Kidney epithelial cell (primary cell): ENCODE measurements at regions not wholly inside any gene's neighbourhood (a gene's known extent, or its start where the extent isn't known, plus 50 kb on each side); places are given as distances from the start of the nearest gene placed in this dataset.

ENCODE experiments used
- DNase-seq: peaks from one replicate; pipeline ENCODE4 v3.0.0-alpha.2; 2010; ENCODE audit warnings: low read depth
- H3K27me3 ChIP-seq: 2 replicates; pipeline ENCODE4 v1.6.0; 2011; ENCODE audit warnings: low read length; ENCODE audit not compliant: control insufficient read depth, insufficient read depth
- H3K36me3 ChIP-seq: 2 replicates; pipeline ENCODE4 v1.5.1; 2011; ENCODE audit warnings: low read length; ENCODE audit not compliant: control insufficient read depth, insufficient read depth
- H3K4me3 ChIP-seq: 2 replicates; pipeline ENCODE4 v1.5.1; 2011; ENCODE audit warnings: low read depth, mild to moderate bottlenecking, control low read depth, low read length
- TF ChIP-seq, protein P1 (sequence below): IDR thresholded peaks from 2 replicates; pipeline ENCODE4 v1.5.1; 2011; ENCODE audit warnings: mild to moderate bottlenecking, moderate library complexity, low read length, control low read depth, inconsistent platforms; ENCODE audit not compliant: insufficient read depth, poor library complexity, severe bottlenecking

DNA sequence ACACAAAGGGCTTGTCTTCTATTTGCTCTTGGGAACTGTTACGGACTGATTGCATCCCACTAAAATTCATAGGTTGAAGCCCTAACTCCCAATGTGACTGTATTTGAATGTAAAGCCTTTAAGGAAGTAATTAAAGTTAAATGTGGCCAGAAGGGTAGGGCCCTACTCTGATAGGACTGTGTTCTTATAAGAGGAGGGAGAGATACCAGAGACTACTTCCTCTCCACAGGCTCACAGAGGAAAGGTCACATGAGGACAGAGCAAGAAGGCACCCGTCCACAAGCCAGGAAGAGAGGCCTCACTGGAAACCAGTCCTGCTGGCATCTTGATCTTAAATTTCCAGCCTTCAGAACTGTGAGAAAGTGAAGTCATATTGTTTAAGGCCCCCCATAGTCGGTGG is 211.9 kb downstream of the CDH26 start:
- no peak for DNase-seq
- H3K36me3 ChIP-seq = no peaks in the 10 kb centered on the region

GRCh38 chr20:60171313-60171712 is 213.1 kb downstream of the CDH26 start:
- Histone ChIP-seq H3K4me3 (no peak overlapping the region), H3K36me3 (no peaks in the 10 kb centered on the region), H3K27me3 (no peaks in the 10 kb centered on the region)
- no peak for DNase-seq
- TF ChIP-seq, protein P1, sequence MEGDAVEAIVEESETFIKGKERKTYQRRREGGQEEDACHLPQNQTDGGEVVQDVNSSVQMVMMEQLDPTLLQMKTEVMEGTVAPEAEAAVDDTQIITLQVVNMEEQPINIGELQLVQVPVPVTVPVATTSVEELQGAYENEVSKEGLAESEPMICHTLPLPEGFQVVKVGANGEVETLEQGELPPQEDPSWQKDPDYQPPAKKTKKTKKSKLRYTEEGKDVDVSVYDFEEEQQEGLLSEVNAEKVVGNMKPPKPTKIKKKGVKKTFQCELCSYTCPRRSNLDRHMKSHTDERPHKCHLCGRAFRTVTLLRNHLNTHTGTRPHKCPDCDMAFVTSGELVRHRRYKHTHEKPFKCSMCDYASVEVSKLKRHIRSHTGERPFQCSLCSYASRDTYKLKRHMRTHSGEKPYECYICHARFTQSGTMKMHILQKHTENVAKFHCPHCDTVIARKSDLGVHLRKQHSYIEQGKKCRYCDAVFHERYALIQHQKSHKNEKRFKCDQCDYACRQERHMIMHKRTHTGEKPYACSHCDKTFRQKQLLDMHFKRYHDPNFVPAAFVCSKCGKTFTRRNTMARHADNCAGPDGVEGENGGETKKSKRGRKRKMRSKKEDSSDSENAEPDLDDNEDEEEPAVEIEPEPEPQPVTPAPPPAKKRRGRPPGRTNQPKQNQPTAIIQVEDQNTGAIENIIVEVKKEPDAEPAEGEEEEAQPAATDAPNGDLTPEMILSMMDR = no peak

More for the DNA sequence above, 211.9 kb downstream of the CDH26 start:
- no peak overlapping the region for H3K4me3 ChIP-seq
- H3K27me3 ChIP-seq = no peaks in the 10 kb centered on the region
- TF ChIP-seq, protein P1 = no peak

- no peaks in the 10 kb centered on the region for H3K27me3 ChIP-seq
- H3K4me3 ChIP-seq = no peak overlapping the region
- TF ChIP-seq, protein P1 = no peak
- DNase-seq = no peak
- no peaks in the 10 kb centered on the region for H3K36me3 ChIP-seq
Observed at GRCh38 chr20:60171738-60172137, 213.5 kb downstream of the CDH26 start.

DNA sequence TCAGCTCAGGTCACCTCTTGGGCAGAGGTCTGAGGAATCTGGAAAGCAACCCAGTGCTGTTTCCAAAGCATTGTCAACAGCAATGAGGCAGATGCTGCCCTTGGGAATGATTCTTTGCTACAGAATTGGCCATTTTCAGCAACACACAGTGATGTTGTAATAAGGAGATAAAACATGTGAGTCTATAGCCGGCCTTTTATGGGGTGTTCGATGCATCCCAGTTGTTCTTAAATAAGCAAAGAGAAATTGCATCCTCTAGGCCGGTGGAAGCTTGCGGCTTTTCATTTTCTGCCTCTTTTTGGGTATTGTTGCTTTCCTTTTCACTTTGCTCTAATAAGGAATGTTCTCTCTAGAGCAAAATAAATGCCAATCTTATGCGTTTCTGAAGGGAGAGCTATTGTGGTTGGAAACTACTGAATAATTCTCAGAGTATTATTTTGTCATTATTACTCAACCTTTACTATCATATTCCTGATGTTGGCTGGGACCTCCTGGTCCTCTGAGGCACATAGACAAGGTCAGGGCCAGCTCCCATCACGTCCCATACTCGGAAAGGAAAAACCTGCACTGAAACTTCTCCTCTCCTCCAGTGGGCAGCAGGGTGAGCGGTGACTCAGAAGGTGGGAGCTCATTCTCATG is 214.2 kb downstream of the CDH26 start:
- TF ChIP-seq, protein P1 = no peak
- Histone ChIP-seq H3K27me3 (no peaks in the 10 kb centered on the region), H3K36me3 (no peaks in the 10 kb centered on the region), H3K4me3 (no peak overlapping the region)
- DNase-seq = no peak

GRCh38 chr20:60177080-60177479 is 218.9 kb downstream of the CDH26 start:
- Histone ChIP-seq H3K4me3 (no peak overlapping the region), H3K36me3 (no peaks in the 10 kb centered on the region), H3K27me3 (no peaks in the 10 kb centered on the region)
- no peak for DNase-seq
- TF ChIP-seq, protein P1 = no peak

GRCh38 chr20:60180986-60181385 is 222.8 kb downstream of the CDH26 start:
- H3K27me3 ChIP-seq = no peaks in the 10 kb centered on the region

More at GRCh38 chr20:60180986-60181385, 222.8 kb downstream of the CDH26 start:
- DNase-seq = no peak
- TF ChIP-seq, protein P1 = no peak
- Histone ChIP-seq H3K36me3 (no peaks in the 10 kb centered on the region), H3K4me3 (no peak overlapping the region)
